Endothelial cell of umbilical vein (primary cell): ENCODE measurements at regions not wholly inside any gene's neighbourhood (a gene's known extent, or its start where the extent isn't known, plus 50 kb on each side); places are given as distances from the start of the nearest gene placed in this dataset.

ENCODE experiments used
- CTCF ChIP-seq, 2 donors: IDR thresholded peaks; 1 replicate in 1 of 2; 2 replicates in 1 of 2; pipeline ENCODE4 v1.5.1; 2011; ENCODE audit warnings: low read length in 2 of 2, mild to moderate bottlenecking in 2 of 2, moderate library complexity in 2 of 2, control low read depth in 1 of 2, inconsistent platforms in 1 of 2, low read depth in 1 of 2; ENCODE audit not compliant: insufficient read depth in 1 of 2; ENCODE audit errors: extremely low read depth in 1 of 2
- EZH2 ChIP-seq: IDR thresholded peaks from 2 replicates; pipeline ENCODE4 v1.6.1; 2012; ENCODE audit warnings: borderline replicate concordance, low read depth, mild to moderate bottlenecking, moderate library complexity, low read length, inconsistent platforms; ENCODE audit not compliant: severe bottlenecking
- FOS ChIP-seq: IDR thresholded peaks from 2 replicates; pipeline ENCODE4 v1.6.1; 2011; ENCODE audit warnings: mild to moderate bottlenecking, low read length, moderate library complexity, borderline replicate concordance; ENCODE audit not compliant: insufficient read depth
- JUN ChIP-seq: IDR thresholded peaks from 2 replicates; pipeline ENCODE4 v1.6.1; 2011; ENCODE audit warnings: borderline replicate concordance, low read depth; ENCODE audit not compliant: insufficient read length, insufficient read depth
- MYC ChIP-seq: IDR thresholded peaks from one replicate; pipeline ENCODE4 v1.6.1; 2011; ENCODE audit warnings: mild to moderate bottlenecking, low read depth, low read length
- POLR2A ChIP-seq: IDR thresholded peaks from 2 replicates; pipeline ENCODE4 v1.6.1; 2012; ENCODE audit warnings: low read depth, mild to moderate bottlenecking, control low read depth, low read length
- POLR2AphosphoS5 ChIP-seq: IDR thresholded peaks from 2 replicates; pipeline ENCODE4 v1.6.1; 2012; ENCODE audit warnings: low read depth, mild to moderate bottlenecking, control low read depth, low read length, moderate library complexity; ENCODE audit not compliant: insufficient read depth
- TF ChIP-seq, protein P1 (sequence below): IDR thresholded peaks from 2 replicates; pipeline ENCODE4 v1.6.1; 2011; ENCODE audit not compliant: insufficient read depth, insufficient read length

DNA sequence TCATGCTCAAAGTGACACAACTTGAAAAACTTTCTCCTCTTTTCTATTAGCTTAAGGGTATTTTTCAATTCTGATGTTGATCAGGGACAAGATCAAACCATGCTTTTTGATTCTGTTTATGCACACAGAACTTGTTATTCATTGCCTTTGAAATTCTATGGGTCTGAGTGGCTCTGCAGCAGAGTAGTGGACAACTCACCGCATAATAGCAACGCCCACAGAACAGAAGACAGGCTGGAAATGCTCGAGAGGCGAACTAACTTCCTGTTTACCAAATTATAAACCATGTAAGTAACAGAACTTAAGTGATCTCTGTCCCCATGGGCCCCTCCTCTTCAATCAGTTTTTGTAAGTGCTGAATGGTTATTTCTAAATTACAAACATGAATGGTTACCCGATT lies 131.2 kb downstream of the CBLN2 start:
- no peak for TF ChIP-seq CTCF (IDR thresholded peaks at IDR 0.05; ENCODE audit: extremely low read depth in 1 of 2, insufficient read depth in 1 of 2, low read depth in 1 of 2, low read length in 2 of 2)
- TF ChIP-seq, protein P1, sequence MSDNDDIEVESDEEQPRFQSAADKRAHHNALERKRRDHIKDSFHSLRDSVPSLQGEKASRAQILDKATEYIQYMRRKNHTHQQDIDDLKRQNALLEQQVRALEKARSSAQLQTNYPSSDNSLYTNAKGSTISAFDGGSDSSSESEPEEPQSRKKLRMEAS: no peak
- TF ChIP-seq MYC: no peak
- TF ChIP-seq FOS: no peak
- TF ChIP-seq EZH2: no peak
- TF ChIP-seq POLR2A: no peak
- TF ChIP-seq POLR2AphosphoS5: no peak
- no peak for TF ChIP-seq JUN
